H1 (cell line): ENCODE measurements at regions not wholly inside any gene's neighbourhood (a gene's known extent, or its start where the extent isn't known, plus 50 kb on each side); places are given as distances from the start of the nearest gene placed in this dataset.

ENCODE experiments used
- CTCF ChIA-PET: fragments of 300-600 bp; sonication (Branson Sonifier 250); formaldehyde crosslinking; loops from one replicate; lab custom pipeline; 2021; ENCODE audit not compliant: partially characterized antibody; lab: Charles Lee
- POLR2A ChIA-PET: fragments of 300-600 bp; sonication (Branson Sonifier 250); formaldehyde crosslinking; loops from one replicate; lab custom pipeline; 2021; ENCODE audit warnings: inconsistent platforms; ENCODE audit not compliant: partially characterized antibody; lab: Charles Lee
- DNase-seq, 2 experiments: peaks; one replicate each; pipeline versions ENCODE4 v3.0.0 to v3.0.0-alpha.2; 2010 to 2022; ENCODE audit warnings: low spot score in 2 of 2, low read depth in 1 of 2, mixed read lengths in 1 of 2
- FAIRE-seq: peaks from 2 replicates; lab custom pipeline; 2011; peaks lifted over from hg19 to GRCh38; lab: Jason Lieb, UNC
- H2AFZ ChIP-seq: 2 replicates; pipeline ENCODE4 v1.8.1; 2012; ENCODE audit warnings: low read length, inconsistent platforms
- H2AK5ac ChIP-seq: 2 replicates; pipeline ENCODE4 v1.6.1; 2013; ENCODE audit warnings: low read depth, low read length
- H2BK120ac ChIP-seq: replicated peaks from 2 replicates; pipeline ENCODE3; 2013; ENCODE audit warnings: low read depth, low read length, inconsistent platforms
- H2BK12ac ChIP-seq: 2 replicates; pipeline ENCODE4 v1.6.1; 2013; ENCODE audit warnings: low read depth, low read length
- H2BK15ac ChIP-seq: 2 replicates; pipeline ENCODE4 v1.6.1; 2013; ENCODE audit warnings: low read length
- H2BK20ac ChIP-seq: 2 replicates; pipeline ENCODE4 v1.6.1; 2013; ENCODE audit warnings: low read length
- H2BK5ac ChIP-seq: 2 replicates; pipeline ENCODE4 v1.6.1; 2013; ENCODE audit warnings: low read depth, low read length
- H3K14ac ChIP-seq: 2 replicates; pipeline ENCODE4 v1.6.1; 2013; ENCODE audit warnings: inconsistent platforms; ENCODE audit not compliant: insufficient read length
- H3K18ac ChIP-seq: 2 replicates; pipeline ENCODE4 v1.6.1; 2013; ENCODE audit warnings: low read length; ENCODE audit errors: extremely low read depth
- H3K23ac ChIP-seq: 2 replicates; pipeline ENCODE4 v1.6.1; 2013; ENCODE audit warnings: inconsistent platforms; ENCODE audit not compliant: insufficient read length
- H3K23me2 ChIP-seq: 2 replicates; pipeline ENCODE4 v1.6.1; 2013; ENCODE audit warnings: low read depth, low read length
- H3K27ac ChIP-seq: 2 replicates; pipeline ENCODE4 v1.6.1; 2011; ENCODE audit warnings: low read depth, low read length, inconsistent platforms
- H3K27me3 ChIP-seq, 4 experiments: replicated peaks in 1 of 4; 1 replicate in 1 of 4; 2 replicates in 3 of 4; pipeline versions ENCODE4 v1.6.1 to v1.8.1; 2011 to 2013; ENCODE audit warnings: low read length in 3 of 4, mild to moderate bottlenecking in 3 of 4, inconsistent platforms in 2 of 4, mixed read lengths in 2 of 4, moderate library complexity in 1 of 4; ENCODE audit not compliant: control insufficient read depth in 3 of 4, insufficient read depth in 3 of 4; ENCODE audit errors: extremely low read depth in 1 of 4
- H3K36me3 ChIP-seq, 4 experiments: 2 replicates each; pipeline versions ENCODE4 v1.6.1 to v1.8.1; 2011 to 2013; ENCODE audit warnings: mild to moderate bottlenecking in 4 of 4, low read length in 3 of 4, moderate library complexity in 2 of 4, control low read depth in 1 of 4, inconsistent platforms in 1 of 4; ENCODE audit not compliant: insufficient read depth in 4 of 4, control insufficient read depth in 2 of 4
- H3K4ac ChIP-seq: replicated peaks from 2 replicates; pipeline ENCODE3; 2013; ENCODE audit warnings: low read length, low read depth, mixed read lengths, inconsistent platforms; ENCODE audit not compliant: insufficient read length
- H3K4me1 ChIP-seq, 4 experiments: replicated peaks in 1 of 4; 1 replicate in 1 of 4; 2 replicates in 3 of 4; pipeline versions ENCODE4 v1.6.1 to v1.8.1; 2011 to 2013; ENCODE audit warnings: low read length in 3 of 4, inconsistent platforms in 2 of 4, mixed read lengths in 1 of 4; ENCODE audit not compliant: insufficient read depth in 4 of 4, control insufficient read depth in 3 of 4
- H3K4me2 ChIP-seq, 2 experiments: 2 replicates each; pipeline versions ENCODE4 v1.6.1 to v1.8.1; 2011 to 2013; ENCODE audit warnings: low read depth in 2 of 2, low read length in 2 of 2, control low read depth in 1 of 2, inconsistent platforms in 1 of 2, mild to moderate bottlenecking in 1 of 2; ENCODE audit not compliant: insufficient read depth in 1 of 2
- H3K4me3 ChIP-seq, 4 experiments: fragments of 200-600, 300-600 bp in 1 of 4; sonication (generic), shearing (Covaris generic), sonication (Bioruptor Twin) in 1 of 4; 2 replicates each; pipeline versions ENCODE4 v1.5.1 to v1.8.1; 2011 to 2016; ENCODE audit warnings: low read length in 4 of 4, low read depth in 3 of 4, control low read depth in 2 of 4, inconsistent platforms in 2 of 4, mild to moderate bottlenecking in 2 of 4, mixed read lengths in 1 of 4, moderate library complexity in 1 of 4; ENCODE audit not compliant: insufficient read depth in 2 of 4; ENCODE audit errors: extremely low read depth in 1 of 4
- H3K56ac ChIP-seq: replicated peaks from 2 replicates; pipeline ENCODE3; 2013; ENCODE audit warnings: low read depth, mild to moderate bottlenecking, mixed read lengths, low read length, inconsistent platforms; ENCODE audit not compliant: insufficient read length
- H3K79me1 ChIP-seq: 2 replicates; pipeline ENCODE4 v1.6.1; 2013; ENCODE audit warnings: low read depth, low read length, control low read depth
- H3K79me2 ChIP-seq, 2 experiments: 2 replicates each; pipeline versions ENCODE4 v1.6.1 to v1.8.1; 2012 to 2013; ENCODE audit warnings: low read length in 2 of 2, mild to moderate bottlenecking in 2 of 2, inconsistent platforms in 1 of 2; ENCODE audit not compliant: insufficient read depth in 2 of 2, control insufficient read depth in 1 of 2
- H3K9ac ChIP-seq, 4 experiments: replicated peaks in 1 of 4; 1 replicate in 1 of 4; 2 replicates in 3 of 4; pipeline versions ENCODE4 v1.6.1 to v1.8.1; 2011 to 2013; ENCODE audit warnings: low read depth in 3 of 4, low read length in 3 of 4, control low read depth in 2 of 4, mild to moderate bottlenecking in 2 of 4, moderate library complexity in 2 of 4, inconsistent platforms in 1 of 4; ENCODE audit errors: extremely low read depth in 1 of 4
- H3K9me3 ChIP-seq, 2 experiments: 2 replicates each; pipeline versions ENCODE4 v1.6.1 to v1.8.1; 2012 to 2013; ENCODE audit warnings: mild to moderate bottlenecking in 2 of 2, moderate library complexity in 2 of 2, control low read depth in 1 of 2, inconsistent platforms in 1 of 2, low read depth in 1 of 2, low read length in 1 of 2, mixed read lengths in 1 of 2; ENCODE audit not compliant: insufficient read depth in 2 of 2
- H4K20me1 ChIP-seq, 2 experiments: replicated peaks in 1 of 2; 2 replicates each; pipeline versions ENCODE3 to v1.8.1; 2011 to 2013; ENCODE audit warnings: inconsistent platforms in 2 of 2, low read length in 2 of 2, mild to moderate bottlenecking in 1 of 2; ENCODE audit not compliant: insufficient read depth in 2 of 2, control insufficient read depth in 1 of 2
- H4K5ac ChIP-seq: 2 replicates; pipeline ENCODE4 v1.6.1; 2013; ENCODE audit warnings: low read length, low read depth, mixed read lengths, inconsistent platforms; ENCODE audit not compliant: insufficient read length
- H4K8ac ChIP-seq: 2 replicates; pipeline ENCODE4 v1.8.0; 2013; ENCODE audit warnings: mild to moderate bottlenecking, moderate library complexity, low read length, inconsistent platforms; ENCODE audit not compliant: insufficient read depth; ENCODE audit errors: extremely low read depth
- H4K91ac ChIP-seq: replicated peaks from 2 replicates; pipeline ENCODE3; 2013; ENCODE audit warnings: low read length, mixed read lengths, inconsistent platforms; ENCODE audit not compliant: insufficient read length
- CTCF ChIP-seq, 3 experiments: IDR thresholded peaks; 1 replicate in 2 of 3; 2 replicates in 1 of 3; pipeline versions ENCODE4 v1.5.1 to v1.6.1; 2011; ENCODE audit warnings: low read length in 3 of 3, mild to moderate bottlenecking in 3 of 3, inconsistent platforms in 2 of 3, low read depth in 1 of 3, moderate library complexity in 1 of 3; ENCODE audit not compliant: insufficient read depth in 1 of 3; ENCODE audit errors: control extremely low read depth in 1 of 3
- NANOG ChIP-seq: IDR thresholded peaks from 2 replicates; pipeline ENCODE4 v1.6.1; 2011; ENCODE audit warnings: low read length, low read depth, mild to moderate bottlenecking, inconsistent platforms; ENCODE audit not compliant: insufficient read depth, poor library complexity, severe bottlenecking
- NRF1 ChIP-seq: IDR thresholded peaks from 2 replicates; pipeline ENCODE4 v1.6.1; 2011; ENCODE audit warnings: mild to moderate bottlenecking, low read depth, low read length, improper control_type of control experiment
- RXRA ChIP-seq: IDR thresholded peaks from 2 replicates; pipeline ENCODE4 v1.6.1; 2011; ENCODE audit warnings: low read depth, mild to moderate bottlenecking, low read length, moderate library complexity; ENCODE audit not compliant: insufficient read depth
- SIN3A ChIP-seq, 2 experiments: IDR thresholded peaks in 1 of 2; conservative IDR thresholded peaks in 1 of 2; 2 replicates each; pipeline ENCODE4 v1.6.1; 2011 to 2012; ENCODE audit warnings: low read length in 2 of 2, improper control_type of control experiment in 1 of 2, low read depth in 1 of 2, mild to moderate bottlenecking in 1 of 2
- SP2 ChIP-seq: IDR thresholded peaks from 2 replicates; pipeline ENCODE4 v1.6.1; 2012; ENCODE audit warnings: mild to moderate bottlenecking, low read length, inconsistent platforms
- TBP ChIP-seq: IDR thresholded peaks from 2 replicates; pipeline ENCODE4 v1.6.1; 2011; ENCODE audit warnings: low read depth, low read length, improper control_type of control experiment
- ZNF274 ChIP-seq: IDR thresholded peaks from 2 replicates; pipeline ENCODE4 v1.7.0; 2012; ENCODE audit warnings: low read length, borderline replicate concordance; ENCODE audit errors: extremely low read depth
- WGBS, 2 experiments: shearing (Covaris generic) in 1 of 2; methylation state at CpG; one replicate each; pipeline versions ENCODE4 v1.1.6 to v1.1.7; 2013 to 2015; ENCODE audit warnings: low lambda C conversion rate in 2 of 2, mixed read lengths in 2 of 2, inconsistent platforms in 1 of 2, low coverage in 1 of 2, missing lambda C conversion rate in 1 of 2; ENCODE audit not compliant: insufficient replicate concordance in 2 of 2, insufficient coverage in 1 of 2, insufficient read length in 1 of 2; ENCODE audit errors: extremely low coverage in 1 of 2, missing lambda C conversion rate in 1 of 2; 5-methylcytosine and 5-hydroxymethylcytosine counted together
- TF ChIP-seq, protein P1 (sequence below): IDR thresholded peaks from 2 replicates; pipeline ENCODE4 v1.6.1; 2011; ENCODE audit warnings: low read length, improper control_type of control experiment
- TF ChIP-seq, protein P2 (sequence below): IDR thresholded peaks from 2 replicates; pipeline ENCODE4 v1.6.1; 2011; ENCODE audit warnings: low read depth, mild to moderate bottlenecking, low read length; ENCODE audit not compliant: insufficient read depth

DNA sequence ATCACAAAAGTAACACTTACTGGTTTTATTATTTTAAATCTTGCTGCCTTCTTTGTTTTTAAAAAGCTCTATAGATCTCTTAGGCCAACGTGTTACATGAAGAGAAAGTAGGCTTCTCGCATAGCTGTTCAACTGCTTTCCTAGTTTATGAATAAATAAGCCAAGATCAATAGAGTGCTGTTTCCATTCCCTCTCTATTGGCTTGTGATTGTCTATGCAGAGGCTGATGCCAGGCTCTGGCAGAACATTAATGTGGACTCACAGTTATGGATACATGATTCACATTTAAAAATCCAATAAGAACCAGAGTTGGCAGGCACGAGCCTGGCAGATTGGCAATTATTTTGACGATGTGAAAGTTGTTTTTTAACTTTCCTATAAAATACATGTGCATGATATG, 137.5 kb downstream of the GNAT3 start:
- Histone ChIP-seq H3K23me2 (no peaks in the 10 kb centered on the region), H3K9me3 (0 out of 4 replicates have a peak, but pooled peaks cover 0 to 2% of the 10 kb centered on the region in 2 experiments), H4K8ac (no peak overlapping the region), H2AFZ (no peak overlapping the region), H3K9ac (no peak overlapping the region), H4K5ac (no peak overlapping the region), H2BK12ac (no peak overlapping the region), H3K4me2 (no peak overlapping the region), H3K27me3 (no peaks in the 10 kb centered on the region), H2BK20ac (no peak overlapping the region), H2AK5ac (no peak overlapping the region), H2BK5ac (no peak overlapping the region), H3K56ac (no peak overlapping the region), H3K4me3 (no peak overlapping the region), H3K14ac (no peak overlapping the region), H2BK15ac (no peak overlapping the region), H3K27ac (no peak overlapping the region), H2BK120ac (no peak overlapping the region), H3K23ac (no peak overlapping the region), H3K4ac (no peak overlapping the region), H4K20me1 (no peaks in the 10 kb centered on the region), H3K79me2 (no peaks in the 10 kb centered on the region), H3K36me3 (no peaks in the 10 kb centered on the region), H4K91ac (no peak overlapping the region), H3K18ac (no peak overlapping the region), H3K79me1 (no peaks in the 10 kb centered on the region), H3K4me1 (no peaks in the 10 kb centered on the region)
- FAIRE-seq, result no peak
- CTCF ChIA-PET, result no interaction called here
- no peak for DNase-seq
- 92% methylated on average over 4 of the region's 4 CpGs; no CpG with 5 or more reads in 1 of the 2 experiments for WGBS, 2 experiments
- POLR2A ChIA-PET, result no interaction called here
- TF ChIP-seq, protein P1, sequence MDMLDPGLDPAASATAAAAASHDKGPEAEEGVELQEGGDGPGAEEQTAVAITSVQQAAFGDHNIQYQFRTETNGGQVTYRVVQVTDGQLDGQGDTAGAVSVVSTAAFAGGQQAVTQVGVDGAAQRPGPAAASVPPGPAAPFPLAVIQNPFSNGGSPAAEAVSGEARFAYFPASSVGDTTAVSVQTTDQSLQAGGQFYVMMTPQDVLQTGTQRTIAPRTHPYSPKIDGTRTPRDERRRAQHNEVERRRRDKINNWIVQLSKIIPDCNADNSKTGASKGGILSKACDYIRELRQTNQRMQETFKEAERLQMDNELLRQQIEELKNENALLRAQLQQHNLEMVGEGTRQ, result no peak
- TF ChIP-seq SP2, result no peak
- TF ChIP-seq NANOG, result no peak
- TF ChIP-seq NRF1, result no peak
- no peak for TF ChIP-seq SIN3A (conservative IDR thresholded peaks at IDR 0.05 in 1 of 2, IDR thresholded peaks at IDR 0.05 in 1 of 2; ENCODE audit: low read depth in 1 of 2, low read length in 2 of 2)
- TF ChIP-seq, protein P2, sequence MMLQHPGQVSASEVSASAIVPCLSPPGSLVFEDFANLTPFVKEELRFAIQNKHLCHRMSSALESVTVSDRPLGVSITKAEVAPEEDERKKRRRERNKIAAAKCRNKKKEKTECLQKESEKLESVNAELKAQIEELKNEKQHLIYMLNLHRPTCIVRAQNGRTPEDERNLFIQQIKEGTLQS, result no peak
- TF ChIP-seq RXRA, result no peak
- TF ChIP-seq CTCF (IDR thresholded peaks at IDR 0.05; ENCODE audit: control extremely low read depth in 1 of 3, insufficient read depth in 1 of 3, low read depth in 1 of 3, low read length in 3 of 3), result no peak
- TF ChIP-seq TBP, result no peak
- no peak for TF ChIP-seq ZNF274
